Nephron progenitor cell (in vitro differentiated cells): ENCODE measurements at regions not wholly inside any gene's neighbourhood (a gene's known extent, or its start where the extent isn't known, plus 50 kb on each side); places are given as distances from the start of the nearest gene placed in this dataset.
"Not testable (repeated sequence)": the region's sequence is repeated elsewhere in the genome, so short reads cannot be mapped to it uniquely, and the experiment has no call there.

Source experiments
- DNase-seq: peaks from one replicate; pipeline ENCODE4 v3.0.0; 2021
- H3K27ac Mint-ChIP-seq: 2 replicates; pipeline ENCODE4 v1.8.0; 2021; ENCODE audit warnings: mild to moderate bottlenecking, moderate library complexity, mixed read lengths
- H3K27me3 Mint-ChIP-seq: 2 replicates; pipeline ENCODE4 v1.8.0; 2021; ENCODE audit warnings: mild to moderate bottlenecking, low read depth, mixed read lengths; ENCODE audit not compliant: poor library complexity
- H3K36me3 Mint-ChIP-seq: 2 replicates; pipeline ENCODE4 v1.8.0; 2021; ENCODE audit warnings: low read depth, mixed read lengths
- H3K4me1 Mint-ChIP-seq: 2 replicates; pipeline ENCODE4 v1.8.0; 2021; ENCODE audit warnings: mixed read lengths
- H3K4me3 Mint-ChIP-seq: 2 replicates; pipeline ENCODE4 v1.8.0; 2021; ENCODE audit warnings: mild to moderate bottlenecking, moderate library complexity, mixed read lengths
- H3K9me3 Mint-ChIP-seq: 2 replicates; pipeline ENCODE4 v1.8.0; 2021; ENCODE audit warnings: mild to moderate bottlenecking, moderate library complexity, mixed read lengths
- TF ChIP-seq, protein P1 (sequence below): fragments of 200-600 bp; sonication (generic); IDR thresholded peaks from 2 replicates; pipeline ENCODE4 v1.5.0; 2021; ENCODE audit warnings: antibody characterized with exemption

DNA sequence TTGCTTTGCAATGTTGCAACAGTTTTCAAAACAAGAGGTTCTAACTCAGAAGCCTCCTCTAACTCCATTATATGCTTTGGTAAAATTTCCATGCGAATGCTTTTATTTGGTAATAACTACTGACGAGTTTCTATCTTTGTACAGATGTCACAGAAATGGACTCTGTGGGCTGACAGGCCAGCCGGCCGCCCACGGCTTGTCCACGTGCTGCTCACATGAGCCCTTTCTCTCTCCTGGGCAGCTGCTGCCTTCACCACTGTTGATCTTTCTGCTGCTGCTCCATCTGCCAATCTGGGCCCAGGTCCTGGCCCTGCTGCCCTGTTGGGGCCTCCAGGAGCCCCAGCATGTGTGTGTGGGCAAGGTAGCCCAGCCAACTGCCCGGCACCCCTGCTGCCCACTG is 168.2 kb upstream of the TMEM132C start:
- Mint-ChIP-seq H3K4me3 (no peak overlapping the region), H3K9me3 (no peaks in the 10 kb centered on the region), H3K27me3 (no peaks in the 10 kb centered on the region), H3K36me3 (no peaks in the 10 kb centered on the region), H3K4me1 (no peaks in the 10 kb centered on the region), H3K27ac (no peak overlapping the region)
- no peak for DNase-seq
- TF ChIP-seq, protein P1, sequence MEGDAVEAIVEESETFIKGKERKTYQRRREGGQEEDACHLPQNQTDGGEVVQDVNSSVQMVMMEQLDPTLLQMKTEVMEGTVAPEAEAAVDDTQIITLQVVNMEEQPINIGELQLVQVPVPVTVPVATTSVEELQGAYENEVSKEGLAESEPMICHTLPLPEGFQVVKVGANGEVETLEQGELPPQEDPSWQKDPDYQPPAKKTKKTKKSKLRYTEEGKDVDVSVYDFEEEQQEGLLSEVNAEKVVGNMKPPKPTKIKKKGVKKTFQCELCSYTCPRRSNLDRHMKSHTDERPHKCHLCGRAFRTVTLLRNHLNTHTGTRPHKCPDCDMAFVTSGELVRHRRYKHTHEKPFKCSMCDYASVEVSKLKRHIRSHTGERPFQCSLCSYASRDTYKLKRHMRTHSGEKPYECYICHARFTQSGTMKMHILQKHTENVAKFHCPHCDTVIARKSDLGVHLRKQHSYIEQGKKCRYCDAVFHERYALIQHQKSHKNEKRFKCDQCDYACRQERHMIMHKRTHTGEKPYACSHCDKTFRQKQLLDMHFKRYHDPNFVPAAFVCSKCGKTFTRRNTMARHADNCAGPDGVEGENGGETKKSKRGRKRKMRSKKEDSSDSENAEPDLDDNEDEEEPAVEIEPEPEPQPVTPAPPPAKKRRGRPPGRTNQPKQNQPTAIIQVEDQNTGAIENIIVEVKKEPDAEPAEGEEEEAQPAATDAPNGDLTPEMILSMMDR: no peak

DNA sequence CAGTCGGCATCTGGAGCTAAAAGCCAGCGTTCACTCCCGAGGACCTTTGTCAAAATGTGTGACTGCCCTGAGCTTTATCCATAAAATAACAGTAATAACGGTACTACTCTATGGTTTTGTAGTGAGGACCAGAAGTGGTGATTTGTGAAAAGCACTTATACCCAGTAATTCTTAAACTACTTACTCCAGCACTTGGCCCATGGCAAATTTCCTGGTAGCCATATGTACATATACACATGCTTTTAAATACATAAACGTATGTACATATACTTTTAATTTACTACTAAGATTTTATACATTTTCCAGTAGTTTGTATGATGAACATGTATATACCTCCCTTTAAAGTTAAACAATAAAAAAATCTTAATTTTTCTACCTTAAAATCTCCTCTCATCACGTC is 163.8 kb upstream of the TMEM132C start:
- Mint-ChIP-seq H3K36me3 (no peaks in the 10 kb centered on the region), H3K9me3 (no peaks in the 10 kb centered on the region), H3K27ac (no peak overlapping the region), H3K4me3 (no peak overlapping the region), H3K27me3 (no peaks in the 10 kb centered on the region), H3K4me1 (no peaks in the 10 kb centered on the region)
- DNase-seq: no peak
- TF ChIP-seq, protein P1: no peak

DNA sequence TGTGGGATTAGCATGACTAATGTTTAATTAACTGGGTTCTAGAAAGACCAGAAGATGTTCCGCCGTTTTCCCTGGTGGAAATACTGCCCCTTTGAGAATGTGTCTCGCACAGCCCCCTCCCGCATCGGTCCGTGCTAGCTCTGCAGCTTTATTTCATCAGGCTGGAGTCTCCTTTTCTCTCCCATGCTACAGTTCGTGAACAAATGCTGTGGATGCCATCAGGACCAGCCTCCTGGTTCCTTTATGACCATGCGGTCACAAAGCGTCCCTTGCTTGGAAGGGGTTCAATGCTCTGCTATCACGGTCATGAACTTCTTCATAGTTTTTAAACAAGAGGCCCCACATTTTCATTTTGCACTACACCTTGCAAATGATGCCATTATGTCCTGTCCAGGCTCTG is 157.7 kb upstream of the TMEM132C start:
- Mint-ChIP-seq H3K4me3 (no peak overlapping the region), H3K27me3 (peaks cover 6% of the 10 kb centered on the region), H3K9me3 (no peaks in the 10 kb centered on the region), H3K4me1 (peaks cover 21% of the 10 kb centered on the region), H3K36me3 (no peaks in the 10 kb centered on the region), H3K27ac (no peak overlapping the region)
- TF ChIP-seq, protein P1: no peak
- no peak for DNase-seq

DNA sequence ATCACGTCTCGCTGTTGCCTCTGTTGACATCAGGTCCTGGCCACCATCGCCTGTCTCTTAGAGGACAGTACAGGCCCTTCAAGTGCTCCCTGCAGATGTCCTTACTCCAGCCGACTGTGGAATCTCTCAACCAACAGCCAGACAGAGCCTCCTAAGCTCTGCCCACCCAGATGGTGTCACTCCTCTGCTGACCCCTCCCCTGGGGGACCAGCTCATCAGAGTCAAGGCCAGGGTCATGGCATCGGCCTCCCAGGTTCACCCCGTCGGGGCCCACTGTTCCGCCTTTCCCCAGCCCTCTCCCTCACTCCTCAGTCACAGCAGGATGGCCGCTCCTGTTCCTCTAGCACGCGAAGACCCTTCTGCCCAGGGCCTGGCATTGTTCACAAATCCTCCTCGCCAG is 157.3 kb upstream of the TMEM132C start:
- no peak overlapping the region for H3K4me3 Mint-ChIP-seq
- DNase-seq: no peak
- no peaks in the 10 kb centered on the region for H3K9me3 Mint-ChIP-seq
- H3K4me1 Mint-ChIP-seq: peaks cover 21% of the 10 kb centered on the region
- no peaks in the 10 kb centered on the region for H3K36me3 Mint-ChIP-seq
- H3K27me3 Mint-ChIP-seq: peaks cover 6% of the 10 kb centered on the region
- TF ChIP-seq, protein P1: no peak
- H3K27ac Mint-ChIP-seq: no peak overlapping the region

DNA sequence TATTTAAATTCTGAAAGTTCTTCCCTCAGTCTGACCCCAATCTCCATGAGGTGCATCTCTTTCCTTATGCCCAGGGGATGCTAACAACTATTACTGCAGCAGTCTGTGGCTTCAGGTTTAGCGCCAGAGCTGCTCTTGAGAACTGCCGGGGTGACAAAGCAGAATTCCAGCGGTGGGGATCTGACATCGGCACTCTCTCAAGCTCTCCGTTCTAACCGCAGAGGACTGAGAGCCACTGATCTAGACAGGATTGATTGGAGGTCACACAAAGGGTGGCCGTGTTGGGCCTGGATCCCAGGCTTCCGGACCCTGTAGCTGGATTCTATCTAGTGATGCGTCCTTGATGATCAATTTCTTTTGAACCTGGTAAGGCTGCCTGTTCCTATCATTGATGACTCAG is 155.6 kb upstream of the TMEM132C start:
- no peak overlapping the region for H3K27ac Mint-ChIP-seq
- H3K27me3 Mint-ChIP-seq: peaks cover 6% of the 10 kb centered on the region
- no peak for DNase-seq
- H3K36me3 Mint-ChIP-seq: no peaks in the 10 kb centered on the region
- TF ChIP-seq, protein P1: no peak
- no peaks in the 10 kb centered on the region for H3K9me3 Mint-ChIP-seq
- H3K4me3 Mint-ChIP-seq: no peak overlapping the region
- H3K4me1 Mint-ChIP-seq: peaks cover 21% of the 10 kb centered on the region

DNA sequence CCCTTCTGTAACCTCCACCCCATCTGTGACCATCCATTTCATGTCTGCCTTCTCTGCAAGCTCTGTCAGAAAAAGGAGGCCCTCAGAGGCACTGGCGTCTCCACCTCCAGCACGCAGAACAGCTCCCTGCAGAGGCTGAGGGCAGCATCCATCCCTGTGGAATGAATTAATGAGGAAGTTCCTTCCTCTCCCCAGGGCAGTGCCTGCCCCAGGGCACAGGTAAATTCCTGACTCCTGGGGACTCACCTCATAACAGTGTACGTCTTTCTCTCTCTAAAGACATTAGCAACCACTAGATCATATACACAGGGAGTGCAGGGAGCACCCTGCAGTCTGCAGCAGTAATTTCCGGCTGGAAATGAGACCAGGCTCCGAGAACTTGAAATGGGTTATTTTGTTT is 155.0 kb upstream of the TMEM132C start:
- no peak for DNase-seq
- no peak overlapping the region for H3K27ac Mint-ChIP-seq
- H3K27me3 Mint-ChIP-seq: peaks cover 6% of the 10 kb centered on the region
- peaks cover 21% of the 10 kb centered on the region for H3K4me1 Mint-ChIP-seq
- H3K9me3 Mint-ChIP-seq: no peaks in the 10 kb centered on the region
- TF ChIP-seq, protein P1: no peak
- no peak overlapping the region for H3K4me3 Mint-ChIP-seq
- H3K36me3 Mint-ChIP-seq: no peaks in the 10 kb centered on the region

DNA sequence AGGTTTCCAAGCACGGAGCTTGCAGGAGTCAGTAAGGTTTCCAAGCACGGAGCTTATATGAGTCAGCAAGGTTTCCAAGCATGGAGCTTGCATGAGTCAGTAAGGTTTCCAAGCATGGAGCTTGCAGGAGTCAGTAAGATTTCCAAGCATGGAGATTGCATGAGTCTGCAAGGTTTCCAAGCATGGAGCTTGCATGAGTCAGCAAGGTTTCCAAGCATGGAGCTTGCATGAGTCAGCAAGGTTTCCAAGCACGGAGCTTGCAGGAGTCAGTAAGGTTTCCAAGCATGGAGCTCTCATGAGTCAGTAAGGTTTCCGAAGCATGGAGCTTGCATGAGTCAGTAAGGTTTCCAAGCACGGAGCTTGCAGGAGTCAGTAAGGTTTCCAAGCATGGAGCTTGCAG is 153.7 kb upstream of the TMEM132C start:
- DNase-seq, H3K4me3 Mint-ChIP-seq, H3K27ac Mint-ChIP-seq, H3K9me3 Mint-ChIP-seq, H3K36me3 Mint-ChIP-seq, H3K27me3 Mint-ChIP-seq: not testable (repeated sequence)
- H3K4me1 Mint-ChIP-seq: peaks cover 21% of the 10 kb centered on the region
